GM12891 (cell line): ENCODE measurements at regions not wholly inside any gene's neighbourhood (a gene's known extent, or its start where the extent isn't known, plus 50 kb on each side); places are given as distances from the start of the nearest gene placed in this dataset.
"Not testable (repeated sequence)": the region's sequence is repeated elsewhere in the genome, so short reads cannot be mapped to it uniquely, and the experiment has no call there.

ENCODE experiments used
- DNase-seq: peaks from one replicate; pipeline ENCODE4 v3.0.0; 2011; ENCODE audit warnings: low spot score; ENCODE audit not compliant: insufficient read length
- FAIRE-seq: peaks from 2 replicates; lab custom pipeline; 2011; peaks lifted over from hg19 to GRCh38; lab: Jason Lieb, UNC
- PAX5 ChIP-seq: IDR thresholded peaks from 2 replicates; pipeline ENCODE4 v1.6.1; 2011; ENCODE audit warnings: low read length, moderate library complexity, mild to moderate bottlenecking; ENCODE audit not compliant: insufficient read depth, severe bottlenecking
- POLR2A ChIP-seq: IDR thresholded peaks from 2 replicates; pipeline ENCODE4 v1.6.1; 2011; ENCODE audit warnings: low read depth, low read length, control low read depth
- POLR2AphosphoS5 ChIP-seq: IDR thresholded peaks from 2 replicates; pipeline ENCODE4 v1.6.1; 2011; ENCODE audit warnings: low read depth, low read length, control low read depth
- POU2F2 ChIP-seq: IDR thresholded peaks from 2 replicates; pipeline ENCODE4 v1.6.1; 2011; ENCODE audit warnings: low read depth, mild to moderate bottlenecking, control low read depth, low read length, moderate library complexity
- SPI1 ChIP-seq: IDR thresholded peaks from 2 replicates; pipeline ENCODE4 v1.6.1; 2011; ENCODE audit warnings: low read depth, low read length, control low read depth
- TAF1 ChIP-seq: IDR thresholded peaks from 2 replicates; pipeline ENCODE4 v1.6.1; 2011; ENCODE audit warnings: low read depth, low read length, control low read depth

DNA sequence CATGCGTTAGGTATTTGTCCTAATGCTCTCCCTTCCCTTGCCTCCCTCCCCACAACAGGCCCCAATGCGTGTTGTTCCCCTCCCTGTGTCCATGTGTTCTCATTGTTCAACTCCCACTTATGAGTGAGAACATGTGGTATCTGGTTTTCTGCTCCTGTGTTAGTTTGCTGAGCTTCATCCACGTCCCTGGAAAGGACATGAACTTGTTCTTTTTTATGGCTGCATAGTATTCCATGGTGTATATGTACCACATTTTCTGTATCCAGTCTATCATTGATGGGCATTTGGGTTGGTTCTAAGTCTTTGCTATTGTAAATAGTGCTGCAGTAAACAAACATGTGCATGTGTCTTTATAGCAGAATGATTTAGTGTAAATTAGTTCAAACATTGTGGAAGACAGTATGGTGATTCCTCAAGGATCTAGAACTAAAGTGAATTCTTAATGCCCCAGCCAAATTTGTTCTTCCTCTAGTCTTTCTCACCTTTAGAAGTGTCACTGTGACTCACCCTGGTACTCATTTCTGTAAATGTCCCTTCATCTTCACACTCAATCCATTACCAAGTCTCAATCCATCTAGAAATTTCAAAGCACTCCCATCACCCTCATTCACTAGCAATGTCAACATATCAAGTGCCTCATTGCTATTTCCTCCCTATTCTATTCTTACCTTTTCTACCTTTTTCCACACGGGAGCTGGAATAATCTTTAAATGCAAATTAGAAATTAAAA, 123.9 kb downstream of the MREG start:
- not testable (repeated sequence) for DNase-seq, FAIRE-seq

DNA sequence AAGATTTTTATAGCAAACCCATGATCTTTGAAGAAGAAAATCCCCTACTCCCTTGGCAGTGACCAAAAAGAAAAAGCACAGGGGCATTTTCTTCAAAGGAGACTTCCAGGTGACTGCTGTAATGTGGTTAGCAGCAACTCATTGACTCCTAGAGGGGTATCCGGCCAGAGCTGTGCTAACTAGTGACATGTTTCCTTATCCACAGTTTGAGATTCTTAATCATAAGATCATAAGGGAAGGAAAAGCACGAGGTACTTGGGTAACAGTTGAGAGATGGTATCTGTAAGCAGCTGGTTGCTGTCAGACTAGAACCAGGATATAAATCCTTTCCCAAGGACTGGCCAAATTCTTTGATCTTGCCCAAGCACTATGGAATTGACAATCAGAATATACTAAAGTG, 124.7 kb downstream of the MREG start:
- no peak for TF ChIP-seq PAX5
- no peak for TF ChIP-seq SPI1
- TF ChIP-seq TAF1, result no peak
- TF ChIP-seq POLR2AphosphoS5, result no peak
- TF ChIP-seq POU2F2, result no peak
- TF ChIP-seq POLR2A, result no peak
- no peak for FAIRE-seq
- no peak for DNase-seq

- DNase-seq (no peak), FAIRE-seq (no peak)
- TF ChIP-seq POLR2AphosphoS5, result no peak
- TF ChIP-seq PAX5, result no peak
Measured at GRCh38 chr2:215887303-215887702, 126.0 kb downstream of the MREG start.

- TF ChIP-seq POU2F2, result no peak
- no peak for TF ChIP-seq POLR2AphosphoS5
- no peak for TF ChIP-seq TAF1
- TF ChIP-seq SPI1, result no peak
- TF ChIP-seq PAX5, result no peak
- no peak for TF ChIP-seq POLR2A
- FAIRE-seq (no peak), DNase-seq (no peak)
Measured at GRCh38 chr2:215886022-215886421, 127.3 kb downstream of the MREG start.

DNA sequence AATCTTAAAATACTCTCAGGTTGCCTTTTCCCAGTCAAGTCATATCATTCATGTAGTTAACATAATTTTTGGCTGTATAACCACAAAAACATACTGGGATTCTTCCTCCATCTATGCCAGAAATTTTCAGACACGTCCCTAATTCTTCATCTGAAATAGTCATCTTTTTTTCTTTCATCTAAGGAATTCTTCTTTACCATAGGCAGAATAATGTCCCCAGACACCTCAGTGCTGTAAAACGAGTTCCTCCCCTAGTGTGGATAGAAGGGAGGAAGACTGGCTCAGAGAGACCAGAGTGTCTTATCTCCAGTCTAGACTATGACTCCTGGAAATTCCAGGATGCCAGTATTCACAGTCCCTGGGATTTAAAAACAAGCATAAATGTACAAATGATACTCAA, 127.8 kb downstream of the MREG start:
- no peak for DNase-seq
- no peak for TF ChIP-seq SPI1
- TF ChIP-seq POU2F2, result no peak
- TF ChIP-seq POLR2AphosphoS5, result no peak
- no peak for TF ChIP-seq POLR2A
- no peak for TF ChIP-seq PAX5
- TF ChIP-seq TAF1, result no peak
- FAIRE-seq, result no peak

- no peak for FAIRE-seq
- TF ChIP-seq PAX5, result no peak
- no peak for TF ChIP-seq TAF1
- TF ChIP-seq POLR2AphosphoS5, result no peak
- TF ChIP-seq SPI1, result no peak
- no peak for TF ChIP-seq POU2F2
- TF ChIP-seq POLR2A, result no peak
- no peak for DNase-seq
Measured at GRCh38 chr2:215884451-215885087, 128.8 kb downstream of the MREG start.

DNA sequence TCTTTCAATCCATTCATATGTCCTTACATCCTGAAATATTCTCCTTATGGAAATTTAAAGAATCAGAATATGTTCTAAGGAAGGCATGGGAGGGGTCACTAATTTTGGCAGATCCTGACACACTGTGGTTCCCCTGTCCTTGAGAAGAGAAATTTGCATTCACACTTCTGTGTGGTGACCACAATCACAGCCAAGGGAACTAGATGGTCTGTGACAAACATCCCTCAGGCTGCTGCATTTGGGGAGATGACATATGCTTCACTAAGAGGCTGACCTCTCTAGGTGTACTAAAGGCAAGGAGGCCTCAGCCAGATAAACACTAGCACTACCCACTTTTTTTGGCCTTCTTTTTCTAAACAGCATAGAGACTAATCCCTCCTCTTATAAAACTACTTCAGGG, 129.6 kb downstream of the MREG start:
- no peak for DNase-seq
- TF ChIP-seq SPI1 (no peak), POLR2A (no peak), POU2F2 (peak; percentile 63; the same call in 1 of the 2 replicates)
- no peak for FAIRE-seq

DNA sequence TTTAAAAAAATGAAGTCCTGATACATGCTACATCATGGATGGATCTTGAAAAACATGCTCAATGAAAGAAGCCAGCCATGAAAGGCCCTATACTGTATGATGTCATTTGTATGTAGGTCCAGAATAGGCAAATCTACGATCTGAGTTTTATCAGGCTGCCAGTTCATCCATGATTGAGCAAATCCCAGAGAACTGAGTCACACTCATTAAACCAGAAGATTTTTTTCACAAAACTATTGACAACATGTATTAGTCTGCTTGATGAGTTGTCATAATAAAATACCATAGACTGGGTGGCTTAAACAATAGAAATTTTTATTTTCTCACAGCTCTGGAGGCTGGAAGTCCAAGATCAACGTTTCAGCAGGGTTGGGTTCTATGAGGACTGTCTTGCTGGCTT, 130.7 kb downstream of the MREG start:
- no peak for DNase-seq
- TF ChIP-seq TAF1, result no peak
- no peak for TF ChIP-seq POLR2A
- no peak for TF ChIP-seq POU2F2
- TF ChIP-seq POLR2AphosphoS5, result no peak
- TF ChIP-seq PAX5, result no peak
- no peak for TF ChIP-seq SPI1
- FAIRE-seq, result no peak

- DNase-seq (no peak), FAIRE-seq (no peak)
- no peak for TF ChIP-seq PAX5
- TF ChIP-seq SPI1, result no peak
- no peak for TF ChIP-seq POLR2A
- no peak for TF ChIP-seq POU2F2
- no peak for TF ChIP-seq TAF1
- TF ChIP-seq POLR2AphosphoS5, result no peak
Measured at GRCh38 chr2:215881582-215881981, 131.8 kb downstream of the MREG start.

DNA sequence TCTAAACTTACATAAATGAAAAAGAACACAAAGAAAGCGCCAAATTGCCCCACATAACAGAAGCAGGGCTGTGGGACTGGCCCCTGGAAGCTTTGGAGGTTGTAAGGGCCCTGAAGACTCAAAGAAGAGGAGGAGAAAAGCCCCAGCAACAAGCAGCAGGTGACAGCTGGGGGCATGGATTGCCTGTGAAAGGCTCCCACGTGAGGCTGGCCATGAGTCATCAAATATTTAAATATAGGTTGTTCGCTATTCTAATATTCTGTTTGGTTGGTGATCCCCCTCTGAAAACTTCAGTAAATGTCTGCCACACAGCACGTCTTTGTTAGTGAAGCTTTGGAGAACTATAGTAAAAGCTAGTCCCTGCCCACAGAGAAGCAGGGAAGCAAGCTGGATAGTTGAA, 132.4 kb downstream of the MREG start:
- TF ChIP-seq POU2F2, result 0 out of 2 replicates have a peak, but pooled peaks have one; percentile 37
- TF ChIP-seq SPI1, result no peak
- DNase-seq (no peak), FAIRE-seq (no peak)
